Omental fat pad (tissue), 3 donors: ENCODE measurements at regions not wholly inside any gene's neighbourhood (a gene's known extent, or its start where the extent isn't known, plus 50 kb on each side); places are given as distances from the start of the nearest gene placed in this dataset.

Experiments used
- ATAC-seq: fragments of 150-250 bp; one replicate; pipeline ENCODE4 v1.9.1; 2016; ENCODE audit warnings: mild to moderate bottlenecking, moderate library complexity; ENCODE audit not compliant: low FRiP score
- DNase-seq: peaks from one replicate; pipeline ENCODE4 v3.0.0-alpha.2; 2019; ENCODE audit warnings: low spot score
- CTCF ChIP-seq, 3 donors: fragments of 450-650 bp; IDR thresholded peaks; one replicate each; pipeline ENCODE4 v1.5.1; 2016 to 2017; ENCODE audit warnings: antibody characterized with exemption in 3 of 3, mild to moderate bottlenecking in 3 of 3, moderate library complexity in 2 of 3

GRCh38 chr11:69881467-69882269, 62.5 kb upstream of the FGF3 start:
- DNase-seq (no peak), ATAC-seq (no peak)
- no peak for TF ChIP-seq CTCF (IDR thresholded peaks at IDR 0.05)

- DNase-seq (no peak), ATAC-seq (no peak)
- no peak for TF ChIP-seq CTCF (IDR thresholded peaks at IDR 0.05)
Observed at GRCh38 chr11:69882270-69882608, 63.0 kb upstream of the FGF3 start.

- no peak for DNase-seq
- TF ChIP-seq CTCF (IDR thresholded peaks at IDR 0.05), result no peak
- ATAC-seq, result no peak
Observed at GRCh38 chr11:69883292-69884255, 64.4 kb upstream of the FGF3 start.

- TF ChIP-seq CTCF (IDR thresholded peaks at IDR 0.05), result no peak
- ATAC-seq (no peak), DNase-seq (no peak)
Observed at GRCh38 chr11:69884286-69884685, 65.1 kb upstream of the FGF3 start.

- no peak for DNase-seq
Observed at GRCh38 chr11:69884751-69885150, 65.5 kb upstream of the FGF3 start.

GRCh38 chr11:69887330-69887729, 68.1 kb upstream of the FGF3 start:
- DNase-seq (no peak), ATAC-seq (no peak)
- TF ChIP-seq CTCF (IDR thresholded peaks at IDR 0.05), result no peak

More at GRCh38 chr11:69884751-69885150, 65.5 kb upstream of the FGF3 start:
- TF ChIP-seq CTCF (IDR thresholded peaks at IDR 0.05), result no peak
- ATAC-seq, result no peak
